22Rv1 (cell line): ENCODE measurements at regions not wholly inside any gene's neighbourhood (a gene's known extent, or its start where the extent isn't known, plus 50 kb on each side); places are given as distances from the start of the nearest gene placed in this dataset.

Source experiments
- H3K27ac ChIP-seq: fragments of 450-650 bp; 2 replicates; pipeline ENCODE4 v1.5.1; 2017
- CTCF ChIP-seq: fragments of 450-650 bp; IDR thresholded peaks from 2 replicates; pipeline ENCODE4 v1.5.1; 2017; ENCODE audit warnings: mild to moderate bottlenecking
- ZFX ChIP-seq: fragments of 450-650 bp; IDR thresholded peaks from 2 replicates; pipeline ENCODE4 v1.6.1; 2017; ENCODE audit warnings: antibody characterized with exemption, borderline replicate concordance

- no peak overlapping the region for H3K27ac ChIP-seq
- no peak for TF ChIP-seq CTCF
- TF ChIP-seq ZFX, result no peak
These were observed 1955.1 kb upstream of the RAG2 start for GRCh38 chr11:38553148-38553547.

- no peak overlapping the region for H3K27ac ChIP-seq
These were observed 1949.4 kb upstream of the RAG2 start for GRCh38 chr11:38547462-38547861.

GRCh38 chr11:38543986-38544385, 1946.0 kb upstream of the RAG2 start:
- TF ChIP-seq ZFX, result no peak
- no peak for TF ChIP-seq CTCF
- no peak overlapping the region for H3K27ac ChIP-seq

More at GRCh38 chr11:38547462-38547861, 1949.4 kb upstream of the RAG2 start:
- TF ChIP-seq CTCF (no peak), ZFX (no peak)

GRCh38 chr11:38543311-38543710, 1945.3 kb upstream of the RAG2 start:
- H3K27ac ChIP-seq, result no peak overlapping the region
- TF ChIP-seq ZFX (no peak), CTCF (no peak)

GRCh38 chr11:38538866-38539680, 1941.0 kb upstream of the RAG2 start:
- TF ChIP-seq CTCF (no peak), ZFX (no peak)
- H3K27ac ChIP-seq, result no peak overlapping the region

- no peak for TF ChIP-seq CTCF
- no peak for TF ChIP-seq ZFX
- no peak overlapping the region for H3K27ac ChIP-seq
These were observed 1932.2 kb upstream of the RAG2 start for GRCh38 chr11:38530226-38530625.

- no peak overlapping the region for H3K27ac ChIP-seq
- TF ChIP-seq ZFX, result no peak
- no peak for TF ChIP-seq CTCF
These were observed 1926.9 kb upstream of the RAG2 start for GRCh38 chr11:38524945-38525344.
